ENCODE measurements at regions not wholly inside any gene's neighbourhood (a gene's known extent, or its start where the extent isn't known, plus 50 kb on each side); places are given as distances from the start of the nearest gene placed in this dataset.
"Not testable (repeated sequence)": the region's sequence is repeated elsewhere in the genome, so short reads cannot be mapped to it uniquely, and the experiment has no call there.

GRCh38 chrX:22800806-22801205, 199.0 kb upstream of the DDX53 start:
- intact Hi-C loops (cut with DNase I; ENCODE audit: low total_unique reads) = no loop called here
- no peak for TF ChIP-seq CTCF (IDR thresholded peaks at IDR 0.05)
- TF ChIP-seq POLR2A (IDR thresholded peaks at IDR 0.05) = no peak

GRCh38 chrX:22803353-22803752, 196.4 kb upstream of the DDX53 start:
- Histone ChIP-seq H3K27me3 (no peaks in the 10 kb centered on the region), H3K9me3 (no peaks in the 10 kb centered on the region), H3K4me1 (no peaks in the 10 kb centered on the region), H3K36me3 (no peaks in the 10 kb centered on the region), H3K4me3 (no peak overlapping the region), H3K27ac (no peak overlapping the region)
- no peak for DNase-seq
- no peak for TF ChIP-seq POLR2A (IDR thresholded peaks at IDR 0.05)
- no peak for TF ChIP-seq CTCF (IDR thresholded peaks at IDR 0.05)
- intact Hi-C loops (cut with DNase I; ENCODE audit: low total_unique reads) = no loop called here

More at GRCh38 chrX:22800806-22801205, 199.0 kb upstream of the DDX53 start:
- Histone ChIP-seq H3K4me3 (no peak overlapping the region), H3K27me3 (no peaks in the 10 kb centered on the region), H3K36me3 (no peaks in the 10 kb centered on the region), H3K9me3 (no peaks in the 10 kb centered on the region), H3K4me1 (no peaks in the 10 kb centered on the region), H3K27ac (no peak overlapping the region)
- DNase-seq = no peak

- no peak for DNase-seq
- H3K4me1 ChIP-seq = no peaks in the 10 kb centered on the region
- TF ChIP-seq CTCF (IDR thresholded peaks at IDR 0.05) (no peak), POLR2A (IDR thresholded peaks at IDR 0.05) (no peak)
- no peak overlapping the region for H3K27ac ChIP-seq
- H3K36me3 ChIP-seq = no peaks in the 10 kb centered on the region
- H3K27me3 ChIP-seq = no peaks in the 10 kb centered on the region
- intact Hi-C loops (cut with DNase I; ENCODE audit: low total_unique reads) = no loop called here
- H3K4me3 ChIP-seq = no peak overlapping the region
- no peaks in the 10 kb centered on the region for H3K9me3 ChIP-seq
Observed at GRCh38 chrX:22810876-22811275, 188.9 kb upstream of the DDX53 start.

GRCh38 chrX:22818061-22818460, 181.7 kb upstream of the DDX53 start:
- no peaks in the 10 kb centered on the region for H3K27me3 ChIP-seq
- H3K27ac ChIP-seq = no peak overlapping the region
- TF ChIP-seq CTCF (IDR thresholded peaks at IDR 0.05) (no peak), POLR2A (IDR thresholded peaks at IDR 0.05) (no peak)
- H3K4me1 ChIP-seq = no peaks in the 10 kb centered on the region
- intact Hi-C loops (cut with DNase I; ENCODE audit: low total_unique reads) = no loop called here
- no peaks in the 10 kb centered on the region for H3K9me3 ChIP-seq
- no peak overlapping the region for H3K4me3 ChIP-seq
- no peaks in the 10 kb centered on the region for H3K36me3 ChIP-seq
- no peak for DNase-seq

GRCh38 chrX:22855693-22856092, 144.1 kb upstream of the DDX53 start:
- no peaks in the 10 kb centered on the region for H3K9me3 ChIP-seq

GRCh38 chrX:22859642-22860041, 140.1 kb upstream of the DDX53 start:
- DNase-seq = no peak
- no peaks in the 10 kb centered on the region for H3K36me3 ChIP-seq
- no peaks in the 10 kb centered on the region for H3K4me1 ChIP-seq
- H3K27me3 ChIP-seq = no peaks in the 10 kb centered on the region
- no peak overlapping the region for H3K27ac ChIP-seq
- H3K9me3 ChIP-seq = no peaks in the 10 kb centered on the region
- TF ChIP-seq CTCF (IDR thresholded peaks at IDR 0.05) = no peak
- no peak for TF ChIP-seq POLR2A (IDR thresholded peaks at IDR 0.05)
- intact Hi-C loops (cut with DNase I; ENCODE audit: low total_unique reads) = no loop called here
- H3K4me3 ChIP-seq = no peak overlapping the region

More at GRCh38 chrX:22855693-22856092, 144.1 kb upstream of the DDX53 start:
- TF ChIP-seq POLR2A (IDR thresholded peaks at IDR 0.05) = no peak
- intact Hi-C loops (cut with DNase I; ENCODE audit: low total_unique reads) = no loop called here
- Histone ChIP-seq H3K27me3 (no peaks in the 10 kb centered on the region), H3K4me3 (no peak overlapping the region), H3K27ac (no peak overlapping the region), H3K36me3 (no peaks in the 10 kb centered on the region), H3K4me1 (no peaks in the 10 kb centered on the region)
- no peak for DNase-seq

- DNase-seq; H3K27me3 ChIP-seq; H3K4me3 ChIP-seq; H3K9me3 ChIP-seq; H3K4me1 ChIP-seq; H3K36me3 ChIP-seq; intact Hi-C loops (cut with DNase I; ENCODE audit: low total_unique reads); H3K27ac ChIP-seq: not testable (repeated sequence)
Observed at GRCh38 chrX:22866801-22867200, 133.0 kb upstream of the DDX53 start.

All from uterus (tissue), 3 donors.